Stimulated activated CD4-positive, alpha-beta T cell treated with anti-CD3 and anti-CD28 coated beads, Interleukin-1b, Interleukin-23, amount 100 ng/mL, for 4 hours (primary cell): ENCODE measurements at regions not wholly inside any gene's neighbourhood (a gene's known extent, or its start where the extent isn't known, plus 50 kb on each side); places are given as distances from the start of the nearest gene placed in this dataset.
"Not testable (repeated sequence)": the region's sequence is repeated elsewhere in the genome, so short reads cannot be mapped to it uniquely, and the experiment has no call there.

Experiments used
- DNase-seq, 2 donors: peaks; one replicate each; pipeline ENCODE4 v3.0.0-alpha.2; 2020; ENCODE audit warnings: low read depth in 2 of 2

DNA sequence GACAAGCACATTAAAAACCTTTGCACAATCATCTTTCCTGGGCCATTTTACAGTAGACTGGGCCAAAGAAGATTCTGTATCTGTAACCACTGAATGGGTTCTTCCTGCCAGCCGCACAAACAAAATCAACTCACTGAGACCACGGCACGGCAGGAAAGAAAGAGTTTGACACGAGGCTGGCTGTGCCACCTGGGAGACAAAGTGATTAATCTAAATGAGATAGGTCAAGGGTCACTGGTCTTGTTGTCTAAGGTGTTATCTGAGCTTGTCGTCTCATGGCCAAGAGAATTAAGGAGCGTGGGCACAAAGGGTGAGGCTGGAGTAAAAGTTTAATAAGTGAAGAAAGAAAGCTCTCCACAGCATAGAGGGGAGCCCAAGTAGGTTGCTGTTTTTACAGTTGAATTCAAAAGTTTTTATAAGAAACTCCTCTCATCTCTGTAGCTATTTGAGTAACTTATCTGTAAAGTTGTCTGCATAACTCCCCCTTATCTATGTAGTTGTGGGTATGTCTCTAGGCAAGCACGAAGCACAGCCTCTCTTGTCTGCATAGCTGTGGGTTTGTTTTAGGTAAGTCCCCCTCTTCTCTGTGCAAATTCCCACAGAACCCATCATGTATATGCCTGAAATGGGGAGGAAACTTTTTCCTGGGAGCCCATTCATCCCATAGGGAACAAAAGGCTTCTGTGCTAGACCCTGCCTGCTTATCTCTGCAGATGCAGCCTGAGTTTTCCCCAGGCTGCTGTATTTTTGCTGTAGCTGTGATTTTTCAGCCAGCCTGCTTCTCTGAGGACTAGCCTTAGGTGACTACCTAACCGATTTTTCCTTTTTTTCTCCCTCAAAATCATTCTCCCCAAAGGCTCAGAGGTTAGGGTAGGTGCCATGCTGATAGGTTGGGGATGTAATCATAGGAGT lies 1314.6 kb upstream of the TMEM132C start:
- DNase-seq = no peak

DNA sequence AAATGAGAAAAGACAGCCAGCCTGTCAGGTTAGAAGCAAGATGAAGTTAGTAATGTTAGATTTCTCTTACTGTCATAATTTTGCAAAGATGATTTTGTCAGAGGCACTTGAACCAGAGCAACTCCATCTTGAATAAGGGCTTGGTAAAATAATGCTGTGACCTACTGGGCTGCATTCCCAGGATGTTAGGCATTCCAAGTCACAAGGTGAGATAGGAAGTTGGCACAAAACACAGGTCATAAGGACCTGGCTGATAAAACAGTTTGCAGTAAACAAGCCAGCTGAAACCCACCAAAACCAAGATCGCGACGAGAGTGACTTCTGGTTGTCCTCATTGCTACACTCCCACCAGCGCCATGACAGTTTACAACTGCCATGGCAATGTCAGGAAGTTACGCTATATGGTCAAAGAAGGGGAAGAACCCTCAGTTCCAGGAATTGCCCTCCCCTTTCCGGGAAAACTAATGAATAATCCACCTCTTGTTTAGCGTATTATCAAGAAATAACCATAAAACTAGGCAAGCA lies 1313.5 kb upstream of the TMEM132C start:
- DNase-seq = no peak

DNA sequence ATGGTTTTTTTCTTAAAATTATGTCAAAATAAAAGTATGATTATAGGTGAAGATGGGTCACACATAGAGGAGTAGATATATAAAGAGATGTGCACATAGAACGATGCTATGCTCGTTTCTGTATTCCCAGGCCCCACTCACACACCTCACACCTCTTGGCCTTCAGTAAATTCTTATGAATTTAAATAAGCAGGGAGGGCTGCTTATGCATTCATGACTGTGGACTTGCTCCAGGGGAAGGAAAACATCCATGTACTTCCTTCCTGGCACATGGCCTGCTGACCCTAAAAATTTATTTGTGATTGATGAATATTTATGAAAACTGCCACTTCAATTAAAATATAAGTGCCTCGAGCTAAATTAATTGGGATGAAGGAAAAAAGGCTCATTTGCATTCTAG lies 1306.7 kb upstream of the TMEM132C start:
- DNase-seq = no peak

DNA sequence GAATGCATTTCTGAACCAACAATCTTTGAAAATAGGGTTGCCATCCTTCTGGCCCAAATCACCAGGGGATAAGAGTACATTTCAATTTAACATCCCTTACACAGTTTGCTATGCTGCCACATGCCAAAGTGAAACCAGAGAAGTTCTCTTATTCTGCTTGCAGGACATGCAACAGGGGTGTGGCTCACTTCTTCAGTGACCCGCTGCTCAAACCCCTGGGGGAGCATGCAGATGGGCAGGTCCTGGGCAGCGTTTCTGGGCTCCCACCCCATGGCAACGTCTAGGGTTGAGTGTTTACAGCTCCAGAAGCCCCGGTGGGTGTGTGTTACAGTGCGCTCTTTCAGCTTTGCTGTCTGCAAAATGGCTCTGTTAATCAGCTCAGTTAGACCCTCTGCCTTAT lies 1306.3 kb upstream of the TMEM132C start:
- DNase-seq = no peak

DNA sequence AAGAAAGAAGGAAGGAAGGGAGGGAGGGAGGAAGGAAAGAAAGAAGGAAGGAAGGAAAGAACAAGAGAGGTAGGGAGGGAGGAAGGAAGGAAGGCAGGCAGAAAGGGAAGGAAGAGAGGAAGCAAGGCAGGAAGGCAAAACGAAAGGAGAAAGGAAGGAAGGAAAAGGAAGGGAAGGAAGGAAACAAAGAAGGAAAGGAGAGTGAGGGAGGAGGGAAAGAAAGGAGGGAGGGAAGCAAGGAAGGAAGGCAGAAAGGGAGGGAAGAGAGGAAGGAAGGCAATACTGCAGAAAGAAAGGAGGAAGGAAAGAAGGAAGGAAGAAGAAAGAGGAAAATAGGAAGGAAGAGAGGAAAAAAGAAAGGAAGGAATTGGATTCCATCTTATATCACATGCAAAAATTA lies 1303.1 kb upstream of the TMEM132C start:
- no peak for DNase-seq

DNA sequence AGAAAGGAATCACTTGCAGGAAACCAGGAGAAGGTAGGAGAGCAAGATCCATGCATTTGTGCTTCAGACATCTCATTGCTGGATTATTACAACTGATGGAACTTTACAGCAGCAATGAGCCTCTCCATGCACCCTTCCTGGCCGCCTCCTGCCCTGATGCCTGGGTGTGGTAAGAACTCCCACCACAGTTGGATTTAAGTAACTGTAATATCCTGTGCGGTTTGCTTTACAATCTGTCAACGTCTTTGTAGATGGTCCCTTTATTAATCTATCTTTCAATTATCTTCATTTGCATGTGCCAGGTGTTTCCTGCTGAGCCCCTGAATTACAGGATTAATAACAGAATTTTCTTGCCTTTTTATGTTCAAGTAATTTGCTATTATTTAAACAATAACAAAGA lies 1300.5 kb upstream of the TMEM132C start:
- no peak for DNase-seq

DNA sequence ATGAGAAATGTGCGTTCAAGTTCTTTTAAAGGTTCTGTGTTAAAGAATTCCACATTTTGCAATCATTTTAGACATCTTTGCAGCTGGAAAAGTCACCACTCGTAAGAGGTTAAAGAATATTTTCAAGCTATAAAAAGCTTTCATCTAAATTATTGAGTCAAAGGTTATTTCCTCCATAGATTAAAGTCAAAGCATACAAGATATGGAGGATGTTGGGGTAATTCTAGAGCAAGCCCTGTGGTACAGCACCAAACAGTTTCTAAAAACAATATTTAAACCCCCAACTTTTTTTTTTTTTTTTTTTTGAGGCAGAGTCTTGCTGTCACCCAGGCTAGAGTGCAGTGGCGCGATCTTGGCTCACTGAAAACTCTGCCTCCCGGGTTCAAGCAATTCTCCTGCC lies 1299.8 kb upstream of the TMEM132C start:
- DNase-seq = no peak

DNA sequence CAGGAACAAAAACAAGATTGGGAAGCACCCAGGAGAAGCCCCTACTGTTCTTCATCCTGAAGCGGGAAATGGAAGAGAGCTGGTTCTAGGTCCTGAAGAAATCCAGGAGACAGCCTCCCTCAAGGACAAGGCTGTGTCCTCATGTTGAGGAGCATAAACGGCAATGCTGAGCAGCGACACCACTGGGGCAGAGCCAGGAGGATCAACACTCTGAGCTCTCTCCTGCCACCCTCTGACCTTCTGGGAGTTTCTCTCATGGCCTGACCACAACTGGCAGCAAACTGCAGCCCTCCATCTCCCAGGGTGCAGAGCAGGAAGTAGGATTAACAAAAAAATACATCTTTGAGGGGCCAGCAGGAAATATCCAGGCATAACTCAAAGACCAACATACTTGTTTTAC lies 1292.2 kb upstream of the TMEM132C start:
- DNase-seq = no peak

DNA sequence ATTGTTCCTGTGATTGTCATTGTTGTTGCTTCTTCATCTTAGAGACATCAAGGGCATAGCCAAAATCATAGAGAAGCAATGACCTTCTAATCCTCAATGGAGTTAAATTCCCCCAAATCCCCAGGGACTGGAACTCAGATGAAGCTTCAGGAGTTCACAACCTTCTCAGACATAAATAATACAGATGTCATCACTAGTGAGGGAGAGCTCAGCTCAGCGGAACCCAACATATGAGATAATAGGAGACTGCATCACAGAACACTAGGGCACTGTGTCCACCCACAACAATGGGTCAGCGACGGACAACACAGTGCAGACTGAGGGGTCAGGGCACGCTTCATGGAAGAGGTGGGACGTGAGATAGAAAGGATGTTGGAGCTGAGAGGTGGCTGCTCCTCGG lies 1290.4 kb upstream of the TMEM132C start:
- DNase-seq = no peak

DNA sequence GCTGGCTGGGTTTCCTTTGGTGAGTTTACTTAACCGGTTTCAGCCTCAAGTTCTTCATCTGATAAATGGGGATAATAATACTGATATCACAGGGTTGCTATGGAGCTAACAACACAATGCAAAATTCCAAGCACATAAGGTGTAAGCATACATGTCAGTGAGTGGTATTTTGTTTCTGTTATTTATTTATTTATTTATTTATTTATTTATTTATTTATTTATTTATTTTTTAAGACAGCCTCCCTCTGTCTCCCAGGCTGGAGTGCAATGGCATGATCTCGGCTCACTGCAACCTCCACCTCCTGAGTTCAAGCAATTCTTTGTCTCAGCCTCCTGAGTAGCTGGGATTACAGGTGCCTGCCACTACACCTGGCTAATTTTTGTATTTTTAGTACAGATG lies 1287.4 kb upstream of the TMEM132C start:
- not testable (repeated sequence) for DNase-seq

DNA sequence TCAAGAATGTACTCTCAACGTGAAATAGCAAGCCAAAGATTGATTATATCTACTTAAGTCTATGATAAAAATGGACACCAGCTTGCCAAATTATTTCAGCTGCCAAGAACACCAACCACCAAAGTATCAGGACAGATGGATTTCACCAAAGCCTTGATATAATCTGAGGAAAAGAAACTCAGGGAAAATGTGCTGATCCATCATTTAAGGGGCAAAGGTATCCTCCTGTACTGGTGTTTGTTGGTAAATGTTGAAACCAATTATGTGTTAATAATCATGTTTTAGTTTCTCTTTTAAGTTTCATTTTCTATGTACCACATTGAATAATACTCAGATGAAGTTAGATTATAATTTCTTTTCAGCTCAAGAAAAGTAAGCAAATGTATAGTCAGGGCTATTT lies 1284.3 kb upstream of the TMEM132C start:
- no peak for DNase-seq

DNA sequence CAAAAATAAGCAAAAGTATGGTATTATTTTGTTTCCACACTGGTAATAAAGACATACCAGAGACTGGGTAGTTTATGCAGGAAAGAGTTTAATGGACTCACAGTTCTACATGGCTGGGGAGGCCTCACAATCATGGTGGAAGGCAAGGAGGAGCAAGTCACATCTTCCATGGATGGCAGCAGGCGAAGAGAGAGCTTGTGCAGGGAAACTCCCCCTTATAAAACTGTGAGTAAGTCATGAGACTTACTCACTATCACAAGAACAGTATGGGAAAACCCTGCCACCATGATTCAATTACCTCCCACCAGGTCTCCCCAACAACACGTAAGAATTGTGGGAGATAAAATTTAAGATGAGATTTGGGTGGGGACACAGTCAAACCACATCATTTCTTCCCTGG lies 1283.2 kb upstream of the TMEM132C start:
- not testable (repeated sequence) for DNase-seq

DNA sequence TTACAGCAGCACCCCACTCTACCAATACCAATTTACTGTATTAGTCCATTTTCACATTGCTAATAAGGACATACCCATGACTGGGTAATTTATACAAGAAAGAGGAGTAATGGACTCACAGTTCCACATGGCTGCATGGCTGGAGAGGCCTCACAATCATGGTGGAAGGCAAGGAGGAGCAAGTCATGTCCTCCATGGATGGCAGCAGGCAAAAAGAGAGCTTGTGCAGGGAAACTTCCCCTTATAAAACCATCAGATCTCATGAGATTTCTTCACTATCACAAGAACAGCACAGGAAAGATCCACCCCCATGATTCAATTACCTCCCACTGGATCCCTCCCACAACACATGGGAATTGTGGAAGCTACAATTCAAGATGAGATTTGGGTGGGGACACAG lies 1281.3 kb upstream of the TMEM132C start:
- not testable (repeated sequence) for DNase-seq

DNA sequence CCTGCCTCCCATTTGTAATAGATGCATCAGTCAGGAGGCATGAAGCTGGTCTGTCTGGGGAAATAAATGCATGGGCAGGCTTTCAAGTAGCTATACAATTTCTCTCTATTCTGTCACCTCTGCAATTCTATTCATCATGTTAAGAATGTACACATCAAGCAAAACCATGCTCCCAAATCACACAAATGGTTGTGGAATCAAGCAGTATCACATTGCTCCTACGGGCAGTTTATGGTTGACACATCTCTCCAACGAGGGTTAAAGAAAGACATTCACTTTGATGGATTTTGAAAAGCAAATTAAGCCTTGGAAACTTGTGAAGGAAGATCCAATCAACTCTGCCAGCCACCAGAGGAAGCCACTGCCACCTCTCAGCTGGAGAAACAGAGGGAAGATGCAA lies 1277.4 kb upstream of the TMEM132C start:
- no peak for DNase-seq

DNA sequence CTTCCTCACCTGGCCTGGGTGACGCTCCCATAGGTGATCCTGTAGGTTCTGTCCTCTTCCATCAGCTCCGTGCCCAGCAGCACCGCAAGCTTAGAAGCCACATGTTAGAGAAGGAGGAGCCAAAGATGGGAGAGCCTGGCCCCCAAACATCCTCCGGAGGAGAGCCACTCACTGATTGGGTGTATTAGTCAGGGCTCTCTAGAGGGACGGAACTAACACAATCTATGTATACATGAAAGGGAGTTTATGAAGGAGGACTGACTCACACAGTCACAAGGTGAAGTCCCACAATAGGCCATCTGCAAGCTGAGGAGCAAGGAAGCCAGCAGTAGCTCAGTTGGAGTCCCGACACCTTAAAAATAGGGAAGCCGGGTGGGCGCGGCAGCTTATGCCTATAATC lies 1273.1 kb upstream of the TMEM132C start:
- no peak for DNase-seq

DNA sequence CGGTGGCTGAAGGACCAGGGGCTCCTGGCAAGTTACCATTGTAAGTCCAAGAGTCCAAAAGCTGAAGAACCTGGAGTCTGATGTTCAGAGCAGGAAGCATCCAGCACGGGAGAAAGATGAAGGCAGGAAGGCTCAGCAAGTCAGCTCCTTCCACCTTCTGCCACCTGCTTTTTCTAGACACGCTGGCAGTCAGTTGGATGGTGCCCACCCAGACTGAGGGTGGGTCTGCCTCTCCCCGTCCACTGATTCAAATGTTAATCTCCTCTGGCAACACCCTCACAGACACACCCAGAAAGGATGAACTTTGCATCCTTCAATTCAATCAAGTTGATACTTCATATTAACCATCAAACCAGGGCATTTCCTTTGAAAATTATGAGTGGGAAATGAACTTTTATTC lies 1272.4 kb upstream of the TMEM132C start:
- no peak for DNase-seq

DNA sequence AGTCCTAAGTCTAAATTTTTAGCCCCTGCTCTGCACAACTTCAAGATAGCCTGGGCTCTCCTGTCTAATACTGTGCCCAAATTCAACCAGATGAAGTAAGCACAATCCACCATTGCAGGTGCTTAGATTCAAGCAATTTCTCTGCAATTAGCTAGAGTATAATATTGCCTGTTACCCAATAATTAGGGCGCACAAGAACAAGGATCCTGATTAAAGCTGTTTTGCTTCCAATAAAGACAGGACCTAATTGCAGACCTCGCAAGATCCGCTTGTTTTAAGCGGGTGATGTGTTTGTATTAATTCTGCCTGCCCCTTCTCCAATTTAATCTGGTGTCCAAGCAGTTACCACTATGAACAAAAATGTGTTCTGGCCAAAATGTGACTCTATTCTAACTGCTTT lies 1268.9 kb upstream of the TMEM132C start:
- DNase-seq = no peak

DNA sequence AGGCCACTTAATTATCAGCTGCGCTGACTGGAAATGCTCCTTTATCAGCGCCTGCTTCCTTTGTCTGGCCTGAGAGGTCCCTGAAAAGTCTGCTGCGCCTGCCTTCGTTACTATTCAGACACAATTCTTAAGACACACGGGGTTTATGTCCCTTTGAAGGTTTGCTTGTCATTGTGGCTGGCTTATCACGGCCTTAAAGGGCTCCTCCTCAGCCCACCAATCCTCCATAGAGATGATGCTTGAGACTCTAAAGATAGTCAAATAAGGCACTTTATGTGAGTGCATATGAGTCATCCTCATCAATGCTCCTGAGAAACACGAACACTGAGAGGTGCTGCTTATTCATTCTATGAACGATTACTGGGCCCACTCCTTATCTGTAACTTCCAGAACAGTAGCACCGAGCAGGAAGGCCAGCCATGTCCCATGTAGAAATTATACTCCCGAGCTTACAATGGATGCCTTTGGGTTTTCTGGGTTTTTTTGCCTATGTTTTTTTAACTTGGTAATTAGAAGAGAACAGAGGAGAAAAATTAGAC lies 1268.2 kb upstream of the TMEM132C start:
- no peak for DNase-seq

DNA sequence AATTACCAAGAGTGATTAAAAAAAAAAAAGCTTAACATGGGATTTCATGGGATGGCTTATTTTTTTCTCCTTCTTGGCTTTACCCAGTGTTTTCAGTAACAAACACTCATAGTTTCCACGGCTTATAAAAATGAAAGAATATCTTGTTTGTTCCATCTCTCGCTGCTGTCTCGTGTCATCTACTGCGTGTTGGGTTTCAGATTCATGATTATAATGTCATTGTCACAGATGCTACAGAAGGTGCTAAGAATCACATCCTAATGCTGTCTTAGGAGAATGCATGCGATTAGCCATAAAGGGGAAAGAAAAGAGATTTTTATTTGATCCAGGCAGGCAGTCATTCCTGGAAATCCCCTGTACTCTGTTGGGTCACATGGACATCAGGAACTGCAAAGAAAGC lies 1267.6 kb upstream of the TMEM132C start:
- DNase-seq = no peak

DNA sequence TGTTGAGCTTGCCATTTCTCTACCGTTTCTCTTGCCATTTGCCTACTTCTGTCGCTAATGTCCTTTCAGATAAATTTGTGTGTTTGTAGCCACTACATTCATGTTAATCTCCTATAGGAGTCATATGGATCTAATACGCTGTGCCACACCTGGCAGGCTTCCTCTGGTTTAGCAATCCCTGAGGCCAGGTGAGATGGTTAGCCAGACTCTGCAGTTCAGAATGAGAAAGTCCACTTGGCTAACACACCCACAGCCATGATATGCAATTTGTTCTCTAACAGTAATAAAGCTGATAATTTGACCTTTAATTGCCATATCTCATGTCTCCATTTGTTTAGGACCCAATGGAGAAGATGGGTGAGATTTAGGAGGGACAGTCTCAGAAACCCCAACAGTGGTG lies 1261.6 kb upstream of the TMEM132C start:
- DNase-seq = no peak

DNA sequence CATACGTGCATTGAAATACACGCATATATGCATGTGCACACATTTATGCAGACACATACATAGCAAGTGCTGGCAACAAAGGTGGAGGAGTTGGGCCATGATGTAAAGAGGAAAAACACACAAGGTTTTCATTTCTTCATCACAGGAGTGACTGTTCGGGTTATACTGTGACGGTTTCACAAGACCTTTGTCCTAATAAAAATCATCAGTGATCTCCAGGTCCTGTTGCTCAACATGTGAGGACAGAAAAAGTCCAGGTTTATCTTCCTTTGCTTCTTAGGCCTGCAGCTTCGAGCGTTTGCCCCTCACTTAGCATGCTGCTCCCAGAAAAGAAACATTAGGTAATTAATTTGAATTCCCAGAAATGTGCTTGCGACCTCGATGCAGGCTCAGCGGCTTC lies 1260.0 kb upstream of the TMEM132C start:
- no peak for DNase-seq

DNA sequence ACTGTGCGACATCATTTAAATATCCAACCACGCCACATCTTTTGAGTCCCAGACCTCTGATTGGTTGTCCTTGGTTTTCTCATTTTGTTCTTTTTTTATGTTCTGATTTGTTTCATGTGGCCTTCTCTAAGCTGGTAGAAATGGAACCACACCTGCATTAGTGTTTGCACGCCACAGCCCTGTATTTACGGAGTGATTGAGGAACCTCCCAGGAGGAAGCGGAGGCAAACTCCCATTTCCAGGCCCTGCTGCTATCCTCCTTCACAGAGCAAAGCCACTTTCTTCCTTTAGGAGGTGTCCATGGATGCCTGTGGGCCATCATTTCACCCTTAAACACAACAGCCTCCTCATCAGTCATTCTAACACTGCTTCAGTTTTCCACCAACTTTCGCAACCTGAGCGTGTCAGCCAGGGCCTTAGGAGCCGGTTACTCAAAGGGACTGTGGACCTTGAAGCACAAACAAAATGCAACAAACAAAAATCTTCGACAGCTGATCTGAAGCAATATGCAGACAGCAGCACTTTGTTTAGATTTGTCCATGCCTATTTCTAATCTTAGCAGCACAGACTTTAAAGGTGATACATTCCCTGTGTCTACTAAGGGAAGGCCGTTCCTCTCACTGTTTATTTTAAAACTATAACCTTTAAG lies 1258.1 kb upstream of the TMEM132C start:
- DNase-seq = no peak

DNA sequence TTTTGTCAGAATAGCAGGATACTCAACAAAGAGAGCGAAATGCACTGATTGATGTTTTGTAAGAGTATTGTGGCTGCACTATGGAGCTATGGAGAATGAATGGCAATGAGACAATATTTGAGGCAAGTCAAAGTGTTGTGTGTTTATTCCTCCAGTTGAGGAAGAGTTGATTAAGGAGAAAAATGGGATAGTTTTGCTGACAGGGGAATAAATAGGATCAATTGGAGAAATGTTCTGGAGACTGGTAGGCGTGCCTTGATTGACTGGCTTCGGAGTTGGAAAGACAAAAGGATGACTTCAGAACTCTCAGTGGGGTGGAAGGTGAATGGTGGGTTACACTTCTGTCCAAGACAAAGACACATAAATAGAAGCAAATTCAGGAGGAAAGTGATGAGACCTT lies 1254.9 kb upstream of the TMEM132C start:
- DNase-seq = no peak
